PC-9 (cell line): ENCODE measurements at regions not wholly inside any gene's neighbourhood (a gene's known extent, or its start where the extent isn't known, plus 50 kb on each side); places are given as distances from the start of the nearest gene placed in this dataset.

Source experiments
- BruUV-seq: library from RNA; stranded (reverse); fragments of 400-500 nt; replicated peaks from 2 replicates; lab custom pipeline; 2021; lab: Mats Ljungman, UMichigan
- CTCF ChIA-PET: fragments of 300-600 bp; sonication (Branson Sonifier 250); formaldehyde crosslinking; loops from one replicate; lab custom pipeline; 2022; ENCODE audit warnings: antibody characterized with exemption; lab: Charles Lee
- POLR2A ChIA-PET: fragments of 300-600 bp; sonication (Branson Sonifier 250); formaldehyde crosslinking; loops from one replicate; lab custom pipeline; 2022; ENCODE audit warnings: antibody characterized with exemption; ENCODE audit not compliant: unreplicated experiment; lab: Charles Lee
- DNase-seq, 2 experiments: peaks; one replicate each; pipeline versions ENCODE4 v3.0.0 to v3.0.0-alpha.2; 2015 to 2022; ENCODE audit warnings: mixed read lengths in 1 of 2
- H2AFZ ChIP-seq: fragments of 200-600 bp; sonication (generic); 2 replicates; pipeline ENCODE4 v1.8.1; 2017; ENCODE audit warnings: antibody characterized with exemption
- H3F3A ChIP-seq: fragments of 200-600 bp; sonication (generic); 2 replicates; pipeline ENCODE4 v1.8.1; 2017; ENCODE audit warnings: antibody characterized with exemption, mild to moderate bottlenecking, low read depth; ENCODE audit not compliant: insufficient read depth
- H3K27ac ChIP-seq: fragments of 200-600 bp; sonication (generic); 2 replicates; pipeline ENCODE4 v1.6.1; 2016; ENCODE audit warnings: mixed run types
- H3K27me3 ChIP-seq: fragments of 200-600 bp; sonication (generic); 2 replicates; pipeline ENCODE4 v1.6.1; 2016; ENCODE audit warnings: low read depth, mixed run types; ENCODE audit not compliant: insufficient read depth
- H3K36me3 ChIP-seq: fragments of 200-600 bp; sonication (generic); 2 replicates; pipeline ENCODE4 v1.6.1; 2016; ENCODE audit warnings: low read depth, mixed run types
- H3K4me1 ChIP-seq: fragments of 200-600 bp; sonication (generic); replicated peaks from 2 replicates; pipeline ENCODE4 v1.6.1; 2016; ENCODE audit warnings: mixed run types; ENCODE audit not compliant: insufficient read depth
- H3K4me2 ChIP-seq: fragments of 200-600 bp; sonication (generic); 2 replicates; pipeline ENCODE4 v1.6.1; 2017; ENCODE audit warnings: mixed run types
- H3K4me3 ChIP-seq: fragments of 200-600 bp; sonication (generic); 2 replicates; pipeline ENCODE4 v1.6.1; 2016; ENCODE audit warnings: mixed run types
- H3K79me2 ChIP-seq: fragments of 200-600 bp; sonication (generic); 2 replicates; pipeline ENCODE4 v1.6.1; 2017; ENCODE audit warnings: low read depth, mixed run types
- H3K9me2 ChIP-seq: fragments of 200-600 bp; sonication (generic); 2 replicates; pipeline ENCODE4 v1.8.1; 2017; ENCODE audit warnings: mild to moderate bottlenecking; ENCODE audit not compliant: insufficient read depth
- H3K9me3 ChIP-seq: fragments of 200-600 bp; sonication (generic); 2 replicates; pipeline ENCODE4 v1.8.1; 2016; ENCODE audit warnings: low read depth; ENCODE audit not compliant: insufficient read depth
- H4K20me1 ChIP-seq: fragments of 200-600 bp; sonication (generic); 2 replicates; pipeline ENCODE4 v1.8.1; 2017; ENCODE audit not compliant: insufficient read depth
- CTCF ChIP-seq: fragments of 200-600 bp; sonication (generic); conservative IDR thresholded peaks from 2 replicates; pipeline ENCODE4 v1.6.1; 2017; ENCODE audit warnings: mixed run types, antibody characterized with exemption, mild to moderate bottlenecking, moderate library complexity
- EZH2 ChIP-seq: fragments of 200-600 bp; sonication (generic); IDR thresholded peaks from 2 replicates; pipeline ENCODE4 v1.8.0; 2017; ENCODE audit warnings: antibody characterized with exemption, low read depth
- intact Hi-C: fragments of 100-400 bp; cut with micrococcal nuclease; formaldehyde crosslinking; loops from one replicate; pipeline ENCODE4 v1.10.0; 2022; ENCODE audit not compliant: unreplicated experiment

DNA sequence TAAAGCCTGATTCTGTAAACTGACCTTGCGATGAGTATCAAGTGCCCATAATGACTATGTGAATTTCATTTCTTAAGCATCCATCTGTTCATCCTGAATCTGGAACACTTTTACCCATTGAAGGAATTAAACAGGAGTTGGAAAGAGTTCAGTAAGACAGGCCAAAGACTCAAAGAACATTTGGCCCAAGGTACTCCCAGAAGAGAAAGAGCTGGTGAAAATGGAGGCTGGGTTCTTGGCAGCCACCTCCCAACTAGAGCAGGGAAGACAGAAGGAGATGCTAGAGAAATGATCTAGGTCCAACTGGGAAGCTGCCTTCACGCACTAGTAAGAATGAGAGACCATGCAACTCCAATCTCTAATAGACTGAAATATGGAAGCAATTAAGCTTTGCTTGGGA lies 57.1 kb upstream of the ADRA1D start:
- no peak overlapping the region for H2AFZ ChIP-seq
- H3K9me2 ChIP-seq = no peaks in the 10 kb centered on the region
- no peaks in the 10 kb centered on the region for H4K20me1 ChIP-seq
- no peak overlapping the region for H3K27ac ChIP-seq
- H3K4me3 ChIP-seq = no peak overlapping the region
- no peaks in the 10 kb centered on the region for H3K36me3 ChIP-seq
- H3K27me3 ChIP-seq = no peaks in the 10 kb centered on the region; the same call in 1 of the 2 replicates
- no peaks in the 10 kb centered on the region; the same call in 1 of the 2 replicates for H3K9me3 ChIP-seq
- intact Hi-C loops = no loop called here
- ChIA-PET POLR2A (no interaction called here), CTCF (no interaction called here)
- DNase-seq = no peak
- H3K4me2 ChIP-seq = no peak overlapping the region
- no peaks in the 10 kb centered on the region for H3F3A ChIP-seq
- no peak for TF ChIP-seq EZH2
- no peak for TF ChIP-seq CTCF
- BruUV-seq = no TSS peak
- H3K4me1 ChIP-seq = no peaks in the 10 kb centered on the region
- H3K79me2 ChIP-seq = no peaks in the 10 kb centered on the region

DNA sequence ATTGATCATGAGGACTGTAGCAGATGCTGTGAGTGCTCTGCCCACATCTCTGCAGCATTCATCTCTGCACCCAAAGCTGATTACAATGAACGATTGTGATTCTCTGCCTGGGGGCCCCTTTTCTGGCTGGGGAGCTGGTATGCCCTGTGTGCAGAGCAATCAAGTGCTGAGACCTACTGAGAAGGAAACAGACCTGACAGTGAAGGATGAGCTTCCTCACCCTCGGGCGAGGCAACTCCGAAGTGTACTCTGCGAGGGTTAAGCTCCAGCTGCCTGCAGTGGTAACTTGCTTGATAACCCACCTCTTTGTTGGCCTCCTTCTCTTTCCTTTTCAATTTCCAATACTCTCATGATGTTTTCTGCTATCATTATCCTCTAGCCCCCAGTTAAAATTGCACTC lies 56.0 kb upstream of the ADRA1D start:
- intact Hi-C loops = no loop called here
- H3K9me2 ChIP-seq = no peaks in the 10 kb centered on the region
- no peak for DNase-seq
- H3K27me3 ChIP-seq = peaks cover under 1% of the 10 kb centered on the region; the same call in 1 of the 2 replicates
- H3F3A ChIP-seq = no peaks in the 10 kb centered on the region
- H3K36me3 ChIP-seq = no peaks in the 10 kb centered on the region
- H3K4me1 ChIP-seq = no peaks in the 10 kb centered on the region
- no peak overlapping the region for H3K4me2 ChIP-seq
- no peak overlapping the region for H3K27ac ChIP-seq
- ChIA-PET POLR2A (no interaction called here), CTCF (no interaction called here)
- H3K4me3 ChIP-seq = no peak overlapping the region
- H3K79me2 ChIP-seq = no peaks in the 10 kb centered on the region
- no peaks in the 10 kb centered on the region for H4K20me1 ChIP-seq
- H3K9me3 ChIP-seq = no peaks in the 10 kb centered on the region
- no TSS peak for BruUV-seq
- TF ChIP-seq EZH2 (no peak), CTCF (no peak)
- H2AFZ ChIP-seq = no peak overlapping the region

DNA sequence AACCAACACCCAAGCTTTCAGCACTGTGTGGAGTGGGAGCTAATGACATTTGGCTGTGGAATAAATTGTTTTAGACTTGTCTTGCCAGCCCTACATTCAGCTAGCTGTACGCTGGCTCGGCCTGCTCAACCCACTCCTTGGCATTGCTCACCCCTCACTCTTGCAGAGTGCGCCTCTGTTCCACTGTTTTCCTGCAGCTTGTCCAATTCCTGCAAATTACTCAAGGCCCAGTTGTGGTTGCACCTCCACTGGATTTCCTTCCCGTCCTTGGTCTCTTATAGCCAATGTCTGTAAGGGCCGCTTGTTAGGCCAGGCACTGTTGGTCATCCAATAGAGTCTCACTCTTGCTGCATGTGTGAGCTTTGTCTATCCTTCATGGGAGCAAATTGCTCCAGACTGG lies 55.5 kb upstream of the ADRA1D start:
- intact Hi-C loops = no loop called here
- H4K20me1 ChIP-seq = no peaks in the 10 kb centered on the region
- H3K79me2 ChIP-seq = no peaks in the 10 kb centered on the region
- no peaks in the 10 kb centered on the region for H3K36me3 ChIP-seq
- CTCF ChIA-PET = no interaction called here
- no peaks in the 10 kb centered on the region for H3F3A ChIP-seq
- no peaks in the 10 kb centered on the region for H3K9me3 ChIP-seq
- TF ChIP-seq EZH2 = no peak
- TF ChIP-seq CTCF = no peak
- peaks cover 6% of the 10 kb centered on the region; the same call in 1 of the 2 replicates for H3K27me3 ChIP-seq
- DNase-seq = no peak
- no peak overlapping the region for H3K4me3 ChIP-seq
- no peak overlapping the region for H3K4me2 ChIP-seq
- no peak overlapping the region for H3K27ac ChIP-seq
- H2AFZ ChIP-seq = no peak overlapping the region
- POLR2A ChIA-PET = no interaction called here
- no peaks in the 10 kb centered on the region for H3K9me2 ChIP-seq
- BruUV-seq = no TSS peak
- no peaks in the 10 kb centered on the region for H3K4me1 ChIP-seq
